ENCODE measurements at regions not wholly inside any gene's neighbourhood (a gene's known extent, or its start where the extent isn't known, plus 50 kb on each side); places are given as distances from the start of the nearest gene placed in this dataset.

DNA sequence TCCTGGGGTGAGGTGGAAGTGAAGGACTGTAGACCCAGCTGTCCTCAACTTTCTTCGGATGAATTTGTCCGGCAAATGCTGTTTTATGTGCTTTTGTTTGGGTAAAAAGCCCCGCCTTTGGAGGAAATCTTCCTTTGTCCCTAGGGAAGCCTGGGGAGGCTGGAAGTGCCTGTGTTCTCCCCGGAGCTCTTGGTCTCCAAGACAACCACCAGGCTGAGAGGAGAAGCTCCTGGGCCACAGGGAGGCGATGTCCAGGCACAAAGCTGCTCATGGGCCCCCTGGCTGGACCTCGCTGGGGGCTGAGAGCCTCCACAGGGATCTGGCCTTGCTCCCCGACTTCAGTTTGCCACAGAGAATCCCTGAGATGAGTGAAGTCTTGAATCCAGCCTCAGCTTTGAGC, 293.1 kb upstream of the N4BP1 start:
- DNase-seq (ENCODE audit: low read depth in 4 of 4, low spot score in 1 of 4), result no peak

DNA sequence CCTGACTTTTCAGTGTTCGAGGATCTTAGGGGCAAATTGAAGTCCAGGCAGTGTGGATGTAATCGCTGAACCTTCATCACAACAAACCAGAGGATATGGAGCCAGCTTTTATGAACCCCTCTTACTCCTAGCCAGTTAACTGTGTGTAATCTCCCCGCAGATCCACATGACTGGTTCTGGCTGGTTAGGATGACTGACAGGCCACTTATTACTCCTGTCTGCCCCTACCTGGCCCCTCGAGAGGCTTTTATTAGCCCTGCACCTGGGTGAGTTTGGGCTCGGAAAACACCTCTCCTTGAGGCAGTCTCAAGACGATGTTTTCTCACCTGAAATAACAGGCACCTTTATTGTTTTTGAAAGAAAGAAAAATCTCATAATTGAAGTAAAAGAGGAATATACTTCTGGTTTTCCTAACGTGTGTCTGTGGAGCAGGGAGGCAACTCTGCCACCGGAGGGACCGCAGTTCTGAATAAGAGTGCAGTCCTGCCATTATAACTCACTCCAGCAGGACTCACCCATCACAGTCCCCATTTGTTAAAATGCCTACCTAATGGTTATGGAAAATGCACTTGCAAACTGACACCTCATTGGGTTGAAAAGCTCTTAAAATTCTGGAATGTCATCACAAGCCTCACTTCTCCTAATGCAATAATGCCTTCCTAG, 291.9 kb upstream of the N4BP1 start:
- DNase-seq (ENCODE audit: low read depth in 4 of 4, low spot score in 1 of 4), result no peak

DNA sequence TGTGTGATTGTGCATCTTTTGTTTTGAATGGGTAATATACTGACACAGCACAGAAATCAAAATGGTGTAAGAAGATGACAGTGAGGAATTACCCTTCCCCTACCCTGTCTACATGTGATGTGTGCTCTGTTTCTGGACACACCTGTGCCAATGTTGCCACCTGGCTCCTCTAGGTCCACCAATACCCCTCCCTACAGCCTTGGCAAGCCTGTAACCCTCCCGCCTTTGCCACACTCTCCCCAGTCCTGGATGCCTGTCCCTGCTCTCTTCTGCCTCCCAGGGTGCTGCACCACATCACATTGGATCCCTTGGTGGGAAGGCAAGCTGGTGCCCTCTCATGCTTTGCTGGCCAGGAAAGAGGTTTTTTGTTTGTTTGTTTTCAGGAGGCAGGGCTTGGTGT, 289.5 kb upstream of the N4BP1 start:
- DNase-seq (ENCODE audit: low read depth in 4 of 4, low spot score in 1 of 4), result no peak

DNA sequence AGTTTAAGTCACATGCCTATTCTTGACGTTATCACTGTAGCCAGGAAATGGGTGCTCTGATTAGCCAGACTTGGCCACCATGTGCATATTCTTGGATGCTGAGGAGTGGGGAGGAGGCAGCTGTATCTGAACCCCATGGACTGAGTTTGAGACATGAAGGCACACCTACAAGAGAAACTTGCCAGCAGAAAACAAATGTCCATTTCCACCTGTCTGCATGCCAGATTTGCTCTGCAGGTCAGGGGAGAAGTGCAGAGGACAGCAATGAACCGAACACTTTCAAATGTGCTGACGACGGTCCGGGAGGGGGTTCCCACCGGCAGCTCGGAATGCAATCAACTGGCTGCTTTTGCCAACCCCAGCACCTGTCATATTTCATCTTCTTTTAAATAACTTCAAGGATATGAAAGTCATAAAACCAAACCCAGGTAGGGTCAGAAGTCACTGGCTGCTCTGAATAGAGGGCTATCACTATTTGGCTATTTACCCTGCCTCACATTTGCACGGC, 287.8 kb upstream of the N4BP1 start:
- no peak for DNase-seq (ENCODE audit: low read depth in 4 of 4, low spot score in 1 of 4)

DNA sequence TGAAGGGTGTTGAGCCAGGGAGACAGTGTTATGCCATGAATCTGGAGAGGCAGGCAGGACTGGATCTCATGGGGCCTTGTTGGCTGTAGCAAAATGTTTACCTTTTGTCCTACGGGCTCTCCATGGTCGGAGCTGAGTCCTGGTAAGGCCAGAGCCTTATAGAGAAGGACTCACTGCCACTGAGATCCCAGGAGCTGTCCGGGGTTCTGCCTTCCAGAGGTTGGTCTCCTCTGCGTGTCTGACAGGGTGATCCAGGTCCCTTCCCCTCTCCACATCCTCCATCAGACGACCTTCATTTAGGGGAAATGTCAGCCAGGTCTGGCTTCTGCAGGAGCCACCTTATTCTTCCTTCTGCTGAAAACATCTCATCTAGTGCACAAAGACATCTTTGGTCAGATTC, 285.2 kb upstream of the N4BP1 start:
- DNase-seq (ENCODE audit: low read depth in 4 of 4, low spot score in 1 of 4), result no peak

DNA sequence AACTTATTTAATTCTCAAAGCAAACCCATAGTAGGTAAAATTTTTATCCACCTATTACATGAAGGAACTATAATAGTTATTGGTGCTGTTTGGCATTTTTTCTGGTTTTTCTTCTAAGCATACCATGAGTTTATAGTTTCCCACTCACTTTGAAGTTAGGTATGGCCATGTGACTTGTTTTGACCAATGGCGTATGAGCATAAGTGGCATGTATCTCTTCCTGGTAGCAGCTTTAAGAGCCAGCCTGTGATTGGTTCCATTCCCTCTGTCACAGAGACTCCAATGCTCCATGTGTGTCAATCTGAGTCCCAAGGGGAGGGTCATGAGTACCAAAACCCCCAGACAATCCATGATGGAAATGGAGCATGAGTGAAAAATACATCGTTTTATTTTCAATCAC, 282.9 kb upstream of the N4BP1 start:
- DNase-seq (ENCODE audit: low read depth in 4 of 4, low spot score in 1 of 4), result no peak

DNA sequence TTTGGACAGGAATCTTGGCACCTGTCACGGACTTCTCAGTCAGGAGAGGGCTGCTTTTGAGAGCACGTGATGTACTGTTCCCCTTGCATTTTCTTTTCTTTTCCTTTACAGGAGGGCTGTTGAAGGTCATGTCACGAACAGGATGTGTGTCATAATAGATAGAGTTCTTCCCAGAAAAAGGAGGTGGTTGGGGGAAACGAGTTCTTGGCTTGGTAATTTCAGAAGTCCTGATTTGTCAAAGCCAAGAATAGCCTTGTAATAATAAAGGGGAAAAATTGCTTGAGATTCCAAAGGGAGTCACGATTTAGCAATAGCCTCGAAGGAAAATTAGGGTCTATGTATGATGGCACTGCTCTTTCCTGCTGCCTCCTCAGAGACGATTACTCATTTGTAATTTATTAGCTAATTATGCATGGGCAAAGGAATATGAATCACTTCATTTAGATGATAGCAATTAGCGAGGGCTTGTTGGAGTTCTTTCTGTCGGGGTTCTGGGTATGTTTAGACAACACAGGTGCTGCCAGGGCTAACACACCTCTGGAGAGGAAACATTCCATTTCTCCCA, 277.7 kb upstream of the N4BP1 start:
- no peak for DNase-seq (ENCODE audit: low read depth in 4 of 4, low spot score in 1 of 4)

DNA sequence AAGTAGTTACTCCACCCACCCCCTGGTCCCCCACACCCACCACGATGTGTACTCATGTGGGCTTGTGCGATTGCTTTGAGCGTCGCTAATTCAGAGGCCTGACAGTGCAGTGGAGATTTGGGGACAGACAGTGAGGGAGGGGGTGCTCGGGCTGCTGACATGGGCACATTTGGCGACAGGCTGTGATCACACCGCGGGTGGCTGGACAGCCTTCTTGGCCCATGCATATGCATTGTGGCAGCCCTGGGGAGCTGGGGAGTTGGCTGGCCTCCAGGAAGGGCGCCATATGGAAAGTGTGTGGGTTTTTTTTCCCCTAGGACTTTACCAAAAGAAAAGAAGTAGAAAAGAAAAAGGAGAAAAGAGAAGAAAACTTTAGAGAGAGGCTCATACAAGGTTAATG, 275.5 kb upstream of the N4BP1 start:
- no peak for DNase-seq (ENCODE audit: low read depth in 4 of 4, low spot score in 1 of 4)

DNA sequence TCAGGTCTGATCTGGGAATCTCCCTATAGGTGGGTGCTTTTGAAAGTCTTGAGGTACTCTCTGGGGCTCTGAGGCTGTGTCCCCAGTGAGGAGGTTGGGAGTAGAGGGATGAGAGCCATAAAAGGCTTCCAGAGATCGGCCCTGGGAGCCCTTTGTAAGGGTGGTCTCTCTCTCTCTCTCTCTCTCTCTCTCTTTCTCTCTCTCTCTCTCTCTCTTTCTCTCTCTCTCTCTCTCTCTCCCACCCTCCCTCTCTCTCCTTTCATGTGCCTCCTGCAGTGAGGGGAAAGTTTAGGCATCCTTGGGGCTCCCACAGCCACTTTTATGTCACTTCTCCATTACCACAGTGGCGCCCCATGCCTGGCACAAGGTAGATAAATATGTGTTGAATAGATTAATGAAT, 271.3 kb upstream of the N4BP1 start:
- no peak for DNase-seq (ENCODE audit: low read depth in 4 of 4, low spot score in 1 of 4)

DNA sequence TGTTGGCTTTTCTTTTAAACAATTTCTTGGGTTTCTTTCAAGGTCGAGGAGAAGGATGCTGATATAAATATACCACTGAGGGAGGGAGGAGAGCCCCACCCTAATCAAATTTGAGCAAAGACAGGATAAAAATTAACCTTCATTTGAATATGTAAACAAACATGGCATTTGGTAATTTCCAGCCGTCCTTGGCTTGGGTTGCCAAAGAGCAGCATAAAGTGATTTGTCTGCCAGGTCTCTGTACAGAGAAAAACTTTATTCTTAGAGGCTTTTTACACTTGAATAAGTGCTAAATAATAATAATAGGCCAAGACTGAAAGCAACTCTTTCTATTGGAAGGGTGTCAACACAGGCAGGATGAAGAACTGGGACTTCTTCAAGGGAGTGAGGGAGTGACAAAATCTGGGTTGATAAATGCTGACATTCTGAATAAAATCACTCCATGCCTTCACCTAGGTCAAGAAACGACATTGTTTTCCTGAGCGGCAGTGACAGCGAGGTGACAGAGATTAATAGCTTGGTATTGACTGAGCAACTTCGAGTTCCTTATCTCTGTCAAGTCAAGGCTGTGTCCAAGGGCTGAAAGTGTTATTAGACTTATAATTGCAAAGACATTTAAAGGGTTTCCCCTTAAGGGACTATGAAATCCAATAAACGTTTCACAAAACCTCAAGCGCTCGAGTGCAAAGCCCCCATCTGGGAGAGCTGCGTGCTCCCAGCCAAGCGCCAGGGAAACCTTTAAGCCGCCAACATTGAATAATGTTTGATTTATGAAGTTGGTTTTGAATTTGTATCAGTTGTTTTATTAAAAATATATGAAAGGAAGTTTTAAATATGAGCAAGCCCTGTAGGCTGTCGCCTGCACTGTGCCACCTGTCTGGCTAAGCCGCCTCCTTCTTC, 269.5 kb upstream of the N4BP1 start:
- no peak for DNase-seq (ENCODE audit: low read depth in 4 of 4, low spot score in 1 of 4)

DNA sequence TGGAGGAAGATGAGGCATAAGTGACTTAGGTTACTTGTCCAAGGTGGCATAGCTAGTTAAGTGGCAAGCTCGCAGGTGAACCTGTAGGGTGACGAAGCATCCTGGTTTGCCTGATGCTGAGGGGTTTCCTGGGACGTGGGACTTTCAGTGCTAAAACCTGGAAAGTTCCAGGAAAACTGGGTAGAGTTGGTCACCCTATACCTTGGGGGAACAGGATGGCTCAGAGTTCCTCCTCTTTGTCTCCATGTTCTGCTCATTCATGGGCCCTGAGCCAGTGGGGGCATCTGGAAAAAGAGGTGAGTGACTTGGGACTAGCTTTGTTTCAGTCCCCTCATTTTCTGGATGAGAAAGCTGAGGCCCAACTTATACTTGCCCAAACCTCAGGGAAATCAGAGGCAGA, 268.0 kb upstream of the N4BP1 start:
- DNase-seq (ENCODE audit: low read depth in 4 of 4, low spot score in 1 of 4), result no peak

DNA sequence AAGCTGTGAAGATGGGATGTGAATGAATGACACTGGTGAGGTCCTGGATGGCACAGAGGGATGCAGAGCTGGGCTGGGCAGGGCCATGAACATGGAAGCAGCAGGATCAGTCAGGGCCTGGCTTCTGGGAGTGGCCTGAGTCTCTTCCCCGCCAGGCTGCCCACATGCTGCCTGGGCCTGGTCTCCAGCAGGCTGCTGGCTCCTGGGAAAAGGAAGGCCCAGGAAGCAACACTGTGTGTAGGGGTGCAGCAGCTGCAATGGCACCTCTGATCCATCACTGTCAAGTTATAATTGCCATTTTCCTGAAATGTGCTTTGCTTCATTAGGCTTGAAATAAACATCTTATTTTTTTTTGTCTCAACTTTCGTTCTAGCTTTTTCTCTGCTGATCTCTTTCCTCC, 260.2 kb upstream of the N4BP1 start:
- DNase-seq (ENCODE audit: low read depth in 4 of 4, low spot score in 1 of 4), result no peak

DNA sequence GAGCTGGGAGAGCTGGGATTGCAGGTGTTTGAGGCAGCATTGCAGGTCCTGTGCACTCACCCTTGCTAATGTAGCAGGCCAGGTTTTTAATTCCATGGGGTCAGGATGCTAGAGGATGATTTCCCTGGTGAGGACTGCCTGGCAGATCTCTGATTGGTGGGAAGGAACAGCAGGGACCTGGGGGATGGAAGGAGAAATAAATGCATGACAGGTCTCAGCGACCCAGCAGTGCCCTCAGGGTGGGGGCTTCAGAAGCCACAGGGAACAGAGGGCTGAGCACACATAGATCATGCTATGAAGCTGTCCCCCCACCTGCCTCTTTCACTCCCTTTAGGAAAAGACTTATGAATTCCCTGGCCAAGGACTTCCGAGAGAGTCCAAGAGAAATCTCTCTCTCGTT, 255.5 kb upstream of the N4BP1 start:
- no peak for DNase-seq (ENCODE audit: low read depth in 4 of 4, low spot score in 1 of 4)

DNA sequence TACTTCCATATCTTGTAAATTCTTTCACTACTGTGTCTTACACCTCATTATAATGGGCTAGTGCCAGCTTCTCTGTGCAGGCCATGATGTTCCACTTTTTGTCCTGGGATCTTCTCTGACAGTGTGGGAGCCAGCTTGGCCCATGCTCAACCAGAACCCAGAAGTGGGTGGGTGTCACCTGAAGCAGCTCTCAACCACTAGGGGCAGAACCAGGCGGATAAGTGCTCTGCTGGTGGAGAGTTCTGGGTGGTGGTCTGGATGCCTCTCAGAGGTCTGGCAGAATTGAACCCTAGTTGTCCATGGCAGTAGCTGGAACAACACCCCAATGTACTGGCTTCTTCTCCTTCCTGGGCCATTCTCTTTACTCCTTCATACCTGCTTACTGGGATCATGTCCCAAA, 254.1 kb upstream of the N4BP1 start:
- no peak for DNase-seq (ENCODE audit: low read depth in 4 of 4, low spot score in 1 of 4)

DNA sequence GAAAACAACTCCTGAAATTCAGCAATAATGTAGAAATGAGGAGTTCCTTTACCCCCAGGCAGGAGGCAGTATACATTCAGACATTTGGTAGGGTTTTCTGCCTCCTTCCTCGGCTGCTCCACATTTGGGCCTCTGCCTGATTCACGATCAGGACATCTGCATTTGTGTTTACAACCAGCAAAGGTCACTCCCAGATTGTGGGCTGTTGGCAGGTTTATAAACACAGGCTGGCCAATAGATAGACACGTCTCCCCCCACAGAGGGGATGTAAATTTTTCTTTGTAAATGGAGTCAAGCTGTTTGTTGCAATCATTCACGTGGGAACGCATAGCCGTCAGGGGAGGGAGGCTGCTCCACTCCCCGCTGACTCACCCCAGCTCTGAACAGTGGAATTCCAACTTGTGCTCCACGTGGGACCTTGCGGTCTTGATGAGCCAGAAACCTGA, 252.1 kb upstream of the N4BP1 start:
- DNase-seq (ENCODE audit: low read depth in 4 of 4, low spot score in 1 of 4), result no peak

DNA sequence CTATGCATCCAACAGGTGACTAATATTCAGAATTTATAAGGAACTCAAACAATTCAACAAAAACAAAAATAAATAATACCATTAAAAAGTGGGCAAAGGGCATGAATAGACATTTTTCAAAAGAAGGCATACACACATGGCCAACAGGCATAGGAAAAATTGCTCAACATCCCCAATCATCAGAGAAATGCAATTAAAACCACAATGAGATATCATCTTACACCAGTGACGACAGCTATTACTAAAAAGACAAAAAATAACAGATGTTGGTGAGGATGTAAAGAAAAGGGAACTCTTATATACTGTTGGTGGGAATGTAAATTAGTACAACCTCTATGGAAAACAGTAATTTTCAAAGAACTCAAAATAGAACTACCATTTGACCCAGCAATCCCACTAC, 250.4 kb upstream of the N4BP1 start:
- DNase-seq (ENCODE audit: low read depth in 4 of 4, low spot score in 1 of 4), result no peak

DNA sequence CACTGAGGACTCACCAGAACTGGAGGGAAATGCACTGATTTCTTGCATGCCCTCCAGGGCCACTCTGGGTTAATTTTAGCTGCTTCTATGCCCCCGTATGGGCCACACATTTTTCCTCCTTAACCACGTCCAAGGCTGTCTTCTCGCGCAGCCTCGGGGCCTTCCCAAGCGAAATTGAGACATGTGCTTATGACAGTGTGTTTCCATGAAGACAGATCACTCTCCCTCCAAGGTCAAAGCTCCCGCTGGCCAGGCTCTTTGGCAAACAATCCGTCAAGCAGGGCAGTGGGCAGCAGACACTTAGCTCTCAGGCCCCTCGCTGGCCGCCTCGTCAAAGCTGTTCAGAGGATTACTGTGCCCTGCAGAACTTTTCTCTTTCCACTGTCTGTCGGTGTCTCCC, 243.0 kb upstream of the N4BP1 start:
- no peak for DNase-seq (ENCODE audit: low read depth in 4 of 4, low spot score in 1 of 4)

DNA sequence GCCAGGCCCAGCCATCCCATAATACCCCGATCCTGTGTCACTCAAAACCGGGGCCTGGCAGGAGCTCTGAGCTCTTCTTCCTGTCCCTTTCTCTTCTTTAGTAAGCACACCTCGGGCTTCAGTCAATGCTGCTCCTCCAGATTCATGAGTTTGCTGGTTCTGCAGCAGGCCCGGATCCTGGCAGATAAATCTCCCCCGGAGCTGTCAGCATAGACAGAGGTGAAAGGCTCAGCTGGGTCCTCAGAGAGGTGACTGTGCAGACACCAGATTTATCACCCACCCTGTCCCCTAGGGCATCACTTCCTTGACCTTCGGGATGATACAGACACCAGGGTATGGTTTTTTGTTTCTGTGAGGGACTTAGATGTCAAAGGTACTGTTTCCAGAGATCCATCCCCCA, 242.5 kb upstream of the N4BP1 start:
- no peak for DNase-seq (ENCODE audit: low read depth in 4 of 4, low spot score in 1 of 4)

DNA sequence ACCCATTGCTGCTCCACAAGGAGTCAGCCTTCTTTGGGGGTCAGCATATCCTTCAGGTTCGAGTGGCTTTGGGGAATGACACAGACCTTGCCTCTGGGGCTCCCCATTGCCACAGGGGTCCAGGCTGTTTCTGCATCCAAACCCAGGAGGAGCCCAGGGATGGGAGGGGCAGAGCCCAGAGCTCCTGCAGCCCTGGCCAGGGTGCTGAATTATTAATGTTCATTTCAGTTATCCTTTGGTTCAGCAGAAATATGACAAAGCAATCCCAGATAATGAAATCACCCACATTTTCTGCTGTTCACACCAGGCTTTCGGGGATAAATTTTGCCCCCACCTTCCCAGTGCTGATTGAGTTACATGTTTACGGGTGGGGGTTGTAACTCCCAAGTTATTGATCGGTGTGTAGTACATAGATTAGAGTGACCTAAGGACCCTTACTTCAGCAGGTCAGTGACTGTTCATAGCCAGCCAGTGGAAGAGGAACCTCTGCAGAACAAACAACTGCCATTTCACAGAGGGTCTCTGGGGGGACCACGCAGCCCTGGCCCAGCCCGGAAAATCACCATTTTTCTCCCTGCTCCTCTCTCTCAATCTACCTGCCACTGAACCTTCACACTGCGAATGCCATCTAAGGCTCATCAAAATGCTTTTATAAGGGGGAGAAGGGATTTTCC, 240.3 kb upstream of the N4BP1 start:
- no peak for DNase-seq (ENCODE audit: low read depth in 4 of 4, low spot score in 1 of 4)

DNA sequence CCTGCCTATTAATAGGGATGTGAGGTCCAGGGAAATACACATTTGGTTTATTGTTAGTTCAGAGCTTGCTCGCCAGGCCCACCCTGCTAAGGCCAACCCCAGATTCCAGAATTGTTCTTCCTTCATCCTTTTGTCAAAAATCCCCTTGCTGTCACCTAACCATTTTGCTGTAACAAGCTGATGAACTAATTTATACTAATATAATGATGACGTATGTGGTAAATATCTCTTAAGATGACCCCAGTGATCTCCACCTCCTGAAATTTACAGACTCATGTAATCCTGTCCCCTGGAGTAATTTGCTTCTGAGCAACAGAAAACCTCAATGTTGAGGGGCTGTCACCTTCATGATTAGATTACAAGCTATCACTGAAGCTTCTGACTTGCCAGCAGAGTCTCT, 236.3 kb upstream of the N4BP1 start:
- DNase-seq (ENCODE audit: low read depth in 4 of 4, low spot score in 1 of 4), result no peak

DNA sequence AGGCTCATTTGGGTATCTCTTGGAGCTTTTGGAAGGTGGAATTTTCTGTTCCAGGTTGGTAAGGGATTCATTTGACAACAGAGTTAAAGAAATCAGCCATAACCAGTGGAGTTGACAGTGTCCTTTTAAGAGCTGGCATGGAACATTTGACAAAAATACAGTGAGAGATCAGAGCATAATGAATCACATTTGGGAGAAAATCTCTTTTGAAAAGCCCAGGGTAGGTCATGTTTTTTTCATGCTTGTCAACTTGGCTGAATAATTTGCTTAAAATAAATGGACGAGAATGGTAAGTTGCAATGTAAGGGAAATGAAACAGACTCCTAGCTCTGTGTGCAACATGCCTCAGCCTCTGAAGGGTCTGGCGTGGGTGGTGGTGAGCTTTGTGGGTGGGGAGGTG, 235.3 kb upstream of the N4BP1 start:
- no peak for DNase-seq (ENCODE audit: low read depth in 4 of 4, low spot score in 1 of 4)

DNA sequence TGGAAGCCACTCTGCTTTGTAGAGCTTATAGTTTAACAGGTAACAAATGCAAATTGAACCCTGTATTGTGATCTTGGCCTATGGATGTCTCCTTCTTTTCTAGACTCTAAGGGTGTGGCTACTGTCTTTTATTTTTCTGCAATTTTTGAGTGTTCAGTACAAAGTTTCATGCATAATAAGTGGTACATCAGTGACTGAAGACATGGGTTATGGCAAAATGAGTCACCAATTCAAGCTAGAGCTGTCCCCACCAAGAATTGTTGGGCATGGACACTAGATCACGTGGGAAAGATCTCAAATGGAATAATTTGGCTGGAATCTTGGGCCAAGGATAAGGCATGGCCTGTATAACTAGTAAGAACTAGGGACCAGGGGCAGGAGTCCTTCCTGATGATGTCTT, 228.4 kb upstream of the N4BP1 start:
- no peak for DNase-seq (ENCODE audit: low read depth in 4 of 4, low spot score in 1 of 4)

All from stimulated activated CD4-positive, alpha-beta T cell treated with anti-CD3 and anti-CD28 coated beads, Interleukin-1b, Interleukin-23, amount 100 ng/mL, for 24 hours (primary cell).